ENCODE measurements at regions not wholly inside any gene's neighbourhood (a gene's known extent, or its start where the extent isn't known, plus 50 kb on each side); places are given as distances from the start of the nearest gene placed in this dataset.

DNA sequence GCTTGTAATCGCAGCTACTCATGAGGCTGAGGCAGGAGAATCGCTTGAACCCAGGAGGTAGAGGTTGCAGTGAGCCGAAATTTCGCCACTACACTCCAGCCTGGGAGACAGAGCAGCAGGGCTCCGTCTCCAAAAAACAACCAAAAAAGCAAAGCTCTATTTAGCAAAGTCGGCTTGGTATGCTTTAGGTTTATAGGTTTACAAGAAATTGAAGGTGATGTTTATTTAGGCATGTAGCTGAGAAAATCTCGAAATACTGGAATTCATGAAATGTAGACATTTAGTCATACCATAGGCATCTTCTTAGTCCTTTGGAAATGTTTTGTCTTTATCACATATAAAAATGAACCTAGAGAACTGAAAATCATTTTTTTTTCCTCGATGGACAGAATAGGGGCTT lies 453.8 kb upstream of the ANKRD30A start:
- TF ChIP-seq CTCF (IDR thresholded peaks at IDR 0.05) = no peak
- no peak for TF ChIP-seq EP300 (IDR thresholded peaks at IDR 0.05)
- no peak for TF ChIP-seq POLR2AphosphoS5 (IDR thresholded peaks at IDR 0.05)
- H3K4me3 ChIP-seq = no peak overlapping the region
- DNase-seq (no peak), ATAC-seq (ENCODE audit: low FRiP score in 2 of 2) (no peak)
- no peaks in the 10 kb centered on the region for H3K9me3 ChIP-seq
- WGBS, 2 donors = 77 to 79% methylated on average over 8 of the region's 8 CpGs
- H3K4me1 ChIP-seq = no peaks in the 10 kb centered on the region
- H3K27ac ChIP-seq = no peak overlapping the region
- no peaks in the 10 kb centered on the region for H3K27me3 ChIP-seq
- H3K36me3 ChIP-seq = no peaks in the 10 kb centered on the region

- 62 to 74% methylated on average over 4 of the region's 4 CpGs for WGBS, 2 donors
- no peaks in the 10 kb centered on the region for H3K4me1 ChIP-seq
- H3K27ac ChIP-seq = no peak overlapping the region
- H3K36me3 ChIP-seq = no peaks in the 10 kb centered on the region
- H3K27me3 ChIP-seq = no peaks in the 10 kb centered on the region
- no peak overlapping the region for H3K4me3 ChIP-seq
- DNase-seq (no peak), ATAC-seq (ENCODE audit: low FRiP score in 2 of 2) (no peak)
- TF ChIP-seq EP300 (IDR thresholded peaks at IDR 0.05) = no peak
- TF ChIP-seq POLR2AphosphoS5 (IDR thresholded peaks at IDR 0.05) = no peak
- no peak for TF ChIP-seq CTCF (IDR thresholded peaks at IDR 0.05)
- TF ChIP-seq POLR2A (IDR thresholded peaks at IDR 0.05) = no peak
- no peaks in the 10 kb centered on the region for H3K9me3 ChIP-seq
Measured at GRCh38 chr10:36670621-36671402, 454.6 kb upstream of the ANKRD30A start.

DNA sequence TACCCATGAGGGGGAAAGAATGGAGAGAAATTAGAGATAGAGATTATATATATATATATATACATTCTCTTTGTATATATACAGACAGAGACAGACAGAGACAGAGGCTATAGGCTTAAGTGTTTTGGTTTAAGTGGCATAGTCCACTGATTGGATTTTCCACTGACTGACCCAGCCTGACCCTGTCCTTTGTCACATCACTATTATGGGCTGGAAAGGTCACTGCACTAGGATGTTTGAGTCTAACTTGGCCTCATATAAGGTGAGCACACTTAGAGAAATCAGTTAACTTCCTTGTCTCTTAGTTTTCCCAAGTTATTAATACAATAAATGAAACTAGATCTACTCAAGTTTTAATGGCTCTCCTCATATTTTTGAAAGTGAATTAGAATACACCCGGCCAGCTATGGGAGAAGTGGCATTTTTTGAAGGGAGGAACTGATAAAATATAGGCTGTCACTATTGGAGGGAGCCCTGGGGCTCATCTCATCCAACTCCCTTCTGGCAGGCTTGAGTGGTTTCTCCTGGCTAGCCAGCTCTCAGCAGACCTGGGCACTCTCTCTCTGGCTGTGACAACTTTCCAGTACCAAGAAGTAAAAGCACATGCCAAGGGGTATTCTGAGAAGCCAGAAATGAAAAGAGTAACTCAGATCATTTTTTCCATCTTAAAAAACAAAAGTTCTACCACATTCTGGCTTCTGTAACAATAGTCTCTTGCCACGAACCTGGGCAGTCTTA lies 455.6 kb upstream of the ANKRD30A start:
- 35 to 39% methylated on average over 2 of the region's 2 CpGs for WGBS, 2 donors
- ATAC-seq (ENCODE audit: low FRiP score in 2 of 2) = no peak

DNA sequence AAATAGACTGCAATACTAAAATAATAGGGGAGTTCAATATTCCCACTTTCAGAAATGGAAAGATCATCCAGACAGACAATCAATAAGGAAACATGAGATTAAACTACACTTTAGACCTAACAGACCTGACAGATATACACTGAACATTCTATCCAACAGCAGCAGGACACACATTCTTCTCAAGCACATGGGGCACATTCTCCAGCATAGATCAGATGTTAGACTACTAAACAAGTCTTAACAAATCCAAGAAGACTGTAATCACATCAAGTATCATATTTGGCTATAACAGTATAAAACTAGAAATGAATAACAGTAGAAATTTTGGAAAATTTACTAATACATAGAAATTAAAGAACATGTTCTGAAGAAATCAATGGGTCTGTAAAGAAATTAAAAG lies 458.9 kb upstream of the ANKRD30A start:
- H3K9me3 ChIP-seq = no peaks in the 10 kb centered on the region
- no peaks in the 10 kb centered on the region for H3K27me3 ChIP-seq
- DNase-seq = no peak
- H3K27ac ChIP-seq = no peak overlapping the region
- no peaks in the 10 kb centered on the region for H3K4me1 ChIP-seq
- no peak for TF ChIP-seq POLR2A (IDR thresholded peaks at IDR 0.05)
- no peak for TF ChIP-seq CTCF (IDR thresholded peaks at IDR 0.05)
- no peak for TF ChIP-seq EP300 (IDR thresholded peaks at IDR 0.05)
- ATAC-seq (ENCODE audit: low FRiP score in 2 of 2) = no peak
- no peaks in the 10 kb centered on the region for H3K36me3 ChIP-seq
- H3K4me3 ChIP-seq = no peak overlapping the region

More for the DNA sequence above, 455.6 kb upstream of the ANKRD30A start:
- no peak for TF ChIP-seq POLR2AphosphoS5 (IDR thresholded peaks at IDR 0.05)
- Histone ChIP-seq H3K36me3 (no peaks in the 10 kb centered on the region), H3K9me3 (no peaks in the 10 kb centered on the region), H3K27me3 (no peaks in the 10 kb centered on the region), H3K4me3 (no peak overlapping the region), H3K27ac (no peak overlapping the region), H3K4me1 (no peaks in the 10 kb centered on the region)
- no peak for DNase-seq

- DNase-seq = no peak
- 80% methylated on average over 4 of the region's 4 CpGs for WGBS, 2 donors
- Histone ChIP-seq H3K4me1 (no peaks in the 10 kb centered on the region), H3K27me3 (no peaks in the 10 kb centered on the region), H3K4me3 (no peak overlapping the region), H3K27ac (no peak overlapping the region), H3K9me3 (peaks cover 0 to 6% (median 0%) of the 10 kb centered on the region in 4 donors), H3K36me3 (no peaks in the 10 kb centered on the region)
- no peak for TF ChIP-seq EP300 (IDR thresholded peaks at IDR 0.05)
- no peak for TF ChIP-seq POLR2A (IDR thresholded peaks at IDR 0.05)
- TF ChIP-seq POLR2AphosphoS5 (IDR thresholded peaks at IDR 0.05) = no peak
- ATAC-seq (ENCODE audit: low FRiP score in 2 of 2) = no peak
Measured at GRCh38 chr10:36662571-36662970, 462.8 kb upstream of the ANKRD30A start.

Measured in upper lobe of left lung (tissue), 6 donors.